SH-SY5Y (cell line): ENCODE measurements at regions not wholly inside any gene's neighbourhood (a gene's known extent, or its start where the extent isn't known, plus 50 kb on each side); places are given as distances from the start of the nearest gene placed in this dataset.

Experiments
- GATA2 ChIP-seq: IDR thresholded peaks from 2 replicates; pipeline ENCODE4 v1.6.1; 2011; ENCODE audit warnings: mild to moderate bottlenecking, low read depth, low read length
- GATA3 ChIP-seq: IDR thresholded peaks from 2 replicates; pipeline ENCODE4 v1.6.1; 2011; ENCODE audit warnings: low read depth, mild to moderate bottlenecking, low read length, moderate library complexity

- TF ChIP-seq GATA2 (no peak), GATA3 (no peak)
Observed at GRCh38 chr9:118959366-118959765, 409.9 kb downstream of the BRINP1 start.
